Neural progenitor cell (in vitro differentiated cells): ENCODE measurements at regions not wholly inside any gene's neighbourhood (a gene's known extent, or its start where the extent isn't known, plus 50 kb on each side); places are given as distances from the start of the nearest gene placed in this dataset.

Source experiments
- CTCF ChIP-seq: fragments of 200-600 bp; sonication (generic); IDR thresholded peaks from 2 replicates; pipeline ENCODE4 v1.5.1; 2017; ENCODE audit warnings: antibody characterized with exemption, mild to moderate bottlenecking
- EZH2 ChIP-seq: fragments of 200-600 bp; sonication (generic); IDR thresholded peaks from 2 replicates; pipeline ENCODE4 v1.6.1; 2017; ENCODE audit warnings: antibody characterized with exemption, mild to moderate bottlenecking, moderate library complexity

DNA sequence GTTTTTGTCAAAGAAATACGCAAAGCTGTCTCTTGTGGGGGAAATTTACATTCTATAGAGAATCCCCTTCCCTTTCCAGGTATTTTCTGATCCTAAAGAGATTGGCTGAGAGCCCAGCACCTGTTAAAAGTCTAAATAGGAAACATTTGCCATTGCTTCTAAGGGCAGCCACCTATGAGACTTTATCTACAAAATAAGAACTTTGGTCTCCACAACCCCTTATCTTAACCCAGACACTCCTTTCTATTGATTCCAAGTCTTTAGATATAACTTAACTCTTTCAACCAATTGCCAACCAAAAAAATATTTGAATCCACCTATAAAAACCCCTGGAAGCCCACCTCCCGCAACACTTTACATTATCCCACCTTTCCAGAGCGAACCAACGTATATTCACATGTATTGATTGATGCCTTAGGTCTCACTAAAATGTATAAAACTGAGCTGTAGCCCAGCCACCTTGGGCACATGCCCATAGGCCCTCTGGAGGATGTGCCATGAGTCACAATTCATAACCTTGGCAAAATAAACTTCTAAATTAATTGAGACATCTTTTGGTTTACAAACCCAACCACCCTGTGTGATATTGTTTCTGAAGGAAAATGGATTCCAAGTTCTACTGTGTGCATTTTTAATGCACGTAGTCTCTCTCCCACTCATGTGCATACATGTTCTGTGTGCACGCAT lies 211.4 kb downstream of the GAS1 start:
- TF ChIP-seq CTCF (no peak), EZH2 (no peak)
